ENCODE measurements at regions not wholly inside any gene's neighbourhood (a gene's known extent, or its start where the extent isn't known, plus 50 kb on each side); places are given as distances from the start of the nearest gene placed in this dataset.

GRCh38 chr6:138631566-138631965 lies 132.3 kb upstream of the NHSL1 start:
- Histone ChIP-seq H3K23ac (ENCODE audit: low read length) (no peak overlapping the region), H4K91ac (ENCODE audit: low read depth, low read length) (no peak overlapping the region), H3K4me1 (ENCODE audit: control insufficient read depth in 1 of 2, insufficient read depth in 2 of 2, low read length in 2 of 2) (no peaks in the 10 kb centered on the region), H4K8ac (ENCODE audit: low read depth, low read length) (no peak overlapping the region), H2BK12ac (ENCODE audit: low read length) (no peak overlapping the region), H3K27ac (ENCODE audit: low read depth, low read length) (no peak overlapping the region), H4K12ac (ENCODE audit: low read depth, low read length) (no peak overlapping the region), H2AFZ (ENCODE audit: insufficient read depth, low read length, poor library complexity) (no peak overlapping the region), H3K79me1 (ENCODE audit: low read length) (no peaks in the 10 kb centered on the region), H3K79me2 (ENCODE audit: control insufficient read depth, insufficient read depth, low read length, poor library complexity) (no peaks in the 10 kb centered on the region), H2BK5ac (ENCODE audit: low read depth, low read length, poor library complexity) (no peak overlapping the region), H3K18ac (ENCODE audit: low read length) (no peak overlapping the region), H2BK120ac (ENCODE audit: insufficient read depth, low read length, poor library complexity) (no peak overlapping the region), H3K9ac (ENCODE audit: low read length) (no peak overlapping the region), H3K36me3 (ENCODE audit: control insufficient read depth in 1 of 2, insufficient read depth in 2 of 2, low read length in 2 of 2) (no peaks in the 10 kb centered on the region), H3K4me3 (ENCODE audit: low read depth, low read length) (no peak overlapping the region), H3K4me2 (ENCODE audit: low read length) (no peak overlapping the region), H3K9me3 (ENCODE audit: insufficient read depth, low read depth, low read length) (peaks cover 2% of the 10 kb centered on the region), H3K27me3 (ENCODE audit: insufficient read depth, low read length) (no peaks in the 10 kb centered on the region), H3K14ac (ENCODE audit: low read length) (no peak overlapping the region), H3K4ac (ENCODE audit: low read depth, low read length) (no peak overlapping the region), H2AK5ac (ENCODE audit: low read length) (no peak overlapping the region)
- no peak for DNase-seq
- WGBS (ENCODE audit: extremely low coverage, insufficient coverage, insufficient read length) = no CpG with 5 or more reads among the region's 3 CpGs

- no CpG with 5 or more reads among the region's 1 CpG for WGBS (ENCODE audit: extremely low coverage, insufficient coverage, insufficient read length)
- Histone ChIP-seq H3K9ac (ENCODE audit: low read length) (no peak overlapping the region), H4K12ac (ENCODE audit: low read depth, low read length) (no peak overlapping the region), H4K91ac (ENCODE audit: low read depth, low read length) (no peak overlapping the region), H2AFZ (ENCODE audit: insufficient read depth, low read length, poor library complexity) (no peak overlapping the region), H3K9me3 (ENCODE audit: insufficient read depth, low read depth, low read length) (no peaks in the 10 kb centered on the region), H3K27ac (ENCODE audit: low read depth, low read length) (no peak overlapping the region), H3K23ac (ENCODE audit: low read length) (no peak overlapping the region), H3K36me3 (ENCODE audit: control insufficient read depth in 1 of 2, insufficient read depth in 2 of 2, low read length in 2 of 2) (no peaks in the 10 kb centered on the region), H3K18ac (ENCODE audit: low read length) (no peak overlapping the region), H2BK120ac (ENCODE audit: insufficient read depth, low read length, poor library complexity) (no peak overlapping the region), H3K27me3 (ENCODE audit: insufficient read depth, low read length) (no peaks in the 10 kb centered on the region), H3K4me1 (ENCODE audit: control insufficient read depth in 1 of 2, insufficient read depth in 2 of 2, low read length in 2 of 2) (no peaks in the 10 kb centered on the region), H3K4me3 (ENCODE audit: low read depth, low read length) (no peak overlapping the region), H2BK5ac (ENCODE audit: low read depth, low read length, poor library complexity) (no peak overlapping the region), H3K4ac (ENCODE audit: low read depth, low read length) (no peak overlapping the region), H3K4me2 (ENCODE audit: low read length) (no peak overlapping the region), H3K79me1 (ENCODE audit: low read length) (no peaks in the 10 kb centered on the region), H2BK12ac (ENCODE audit: low read length) (no peak overlapping the region), H3K14ac (ENCODE audit: low read length) (no peak overlapping the region), H4K8ac (ENCODE audit: low read depth, low read length) (no peak overlapping the region), H2AK5ac (ENCODE audit: low read length) (no peak overlapping the region), H3K79me2 (ENCODE audit: control insufficient read depth, insufficient read depth, low read length, poor library complexity) (no peaks in the 10 kb centered on the region)
- no peak for DNase-seq
Observed at GRCh38 chr6:138637822-138638221, 135.7 kb upstream of the CCDC28A start.

GRCh38 chr6:138638604-138639003 lies 135.0 kb upstream of the CCDC28A start:
- H2AFZ ChIP-seq (ENCODE audit: insufficient read depth, low read length, poor library complexity) = no peak overlapping the region
- no peak overlapping the region for H3K4me3 ChIP-seq (ENCODE audit: low read depth, low read length)
- no peak overlapping the region for H2BK5ac ChIP-seq (ENCODE audit: low read depth, low read length, poor library complexity)
- no CpG with 5 or more reads among the region's 3 CpGs for WGBS (ENCODE audit: extremely low coverage, insufficient coverage, insufficient read length)
- no peaks in the 10 kb centered on the region for H3K79me2 ChIP-seq (ENCODE audit: control insufficient read depth, insufficient read depth, low read length, poor library complexity)
- H3K4me1 ChIP-seq (ENCODE audit: control insufficient read depth in 1 of 2, insufficient read depth in 2 of 2, low read length in 2 of 2) = peaks cover 0 to under 1% of the 10 kb centered on the region in 2 experiments
- H4K91ac ChIP-seq (ENCODE audit: low read depth, low read length) = no peak overlapping the region
- no peak overlapping the region for H4K8ac ChIP-seq (ENCODE audit: low read depth, low read length)
- H3K27ac ChIP-seq (ENCODE audit: low read depth, low read length) = no peak overlapping the region
- no peak overlapping the region for H2AK5ac ChIP-seq (ENCODE audit: low read length)
- no peak overlapping the region for H2BK120ac ChIP-seq (ENCODE audit: insufficient read depth, low read length, poor library complexity)
- no peak overlapping the region for H3K4ac ChIP-seq (ENCODE audit: low read depth, low read length)
- H3K36me3 ChIP-seq (ENCODE audit: control insufficient read depth in 1 of 2, insufficient read depth in 2 of 2, low read length in 2 of 2) = no peaks in the 10 kb centered on the region
- H4K12ac ChIP-seq (ENCODE audit: low read depth, low read length) = no peak overlapping the region
- no peak overlapping the region for H3K23ac ChIP-seq (ENCODE audit: low read length)
- H2BK12ac ChIP-seq (ENCODE audit: low read length) = no peak overlapping the region
- no peak overlapping the region for H3K4me2 ChIP-seq (ENCODE audit: low read length)
- no peaks in the 10 kb centered on the region for H3K27me3 ChIP-seq (ENCODE audit: insufficient read depth, low read length)
- DNase-seq = no peak
- no peak overlapping the region for H3K18ac ChIP-seq (ENCODE audit: low read length)
- no peaks in the 10 kb centered on the region for H3K79me1 ChIP-seq (ENCODE audit: low read length)
- no peak overlapping the region for H3K9ac ChIP-seq (ENCODE audit: low read length)
- H3K14ac ChIP-seq (ENCODE audit: low read length) = no peak overlapping the region
- H3K9me3 ChIP-seq (ENCODE audit: insufficient read depth, low read depth, low read length) = no peaks in the 10 kb centered on the region

- Histone ChIP-seq H3K4me2 (ENCODE audit: low read length) (no peak overlapping the region), H4K8ac (ENCODE audit: low read depth, low read length) (no peak overlapping the region), H2BK120ac (ENCODE audit: insufficient read depth, low read length, poor library complexity) (no peak overlapping the region), H2AK5ac (ENCODE audit: low read length) (no peak overlapping the region), H4K91ac (ENCODE audit: low read depth, low read length) (no peak overlapping the region), H3K4ac (ENCODE audit: low read depth, low read length) (no peak overlapping the region), H3K79me2 (ENCODE audit: control insufficient read depth, insufficient read depth, low read length, poor library complexity) (no peaks in the 10 kb centered on the region), H4K12ac (ENCODE audit: low read depth, low read length) (no peak overlapping the region), H3K4me3 (ENCODE audit: low read depth, low read length) (no peak overlapping the region), H3K27ac (ENCODE audit: low read depth, low read length) (no peak overlapping the region), H3K9ac (ENCODE audit: low read length) (no peak overlapping the region), H3K4me1 (ENCODE audit: control insufficient read depth in 1 of 2, insufficient read depth in 2 of 2, low read length in 2 of 2) (peaks cover 0 to 2% of the 10 kb centered on the region in 2 experiments), H2BK12ac (ENCODE audit: low read length) (no peak overlapping the region), H3K27me3 (ENCODE audit: insufficient read depth, low read length) (no peaks in the 10 kb centered on the region), H3K14ac (ENCODE audit: low read length) (no peak overlapping the region), H3K9me3 (ENCODE audit: insufficient read depth, low read depth, low read length) (no peaks in the 10 kb centered on the region), H3K18ac (ENCODE audit: low read length) (no peak overlapping the region), H2AFZ (ENCODE audit: insufficient read depth, low read length, poor library complexity) (no peak overlapping the region), H3K79me1 (ENCODE audit: low read length) (no peaks in the 10 kb centered on the region), H3K23ac (ENCODE audit: low read length) (no peak overlapping the region), H2BK5ac (ENCODE audit: low read depth, low read length, poor library complexity) (no peak overlapping the region), H3K36me3 (ENCODE audit: control insufficient read depth in 1 of 2, insufficient read depth in 2 of 2, low read length in 2 of 2) (no peaks in the 10 kb centered on the region)
- no peak for DNase-seq
- WGBS (ENCODE audit: extremely low coverage, insufficient coverage, insufficient read length) = no CpG with 5 or more reads among the region's 2 CpGs
Observed at GRCh38 chr6:138640028-138640427, 133.5 kb upstream of the CCDC28A start.
